NT2/D1 (cell line): ENCODE measurements at regions not wholly inside any gene's neighbourhood (a gene's known extent, or its start where the extent isn't known, plus 50 kb on each side); places are given as distances from the start of the nearest gene placed in this dataset.
"Not testable (repeated sequence)": the region's sequence is repeated elsewhere in the genome, so short reads cannot be mapped to it uniquely, and the experiment has no call there.

ENCODE experiments used
- DNase-seq: peaks from one replicate; pipeline ENCODE4 v3.0.0-alpha.2; 2011; ENCODE audit warnings: low read depth, low spot score
- H3K27me3 ChIP-seq: 2 replicates; pipeline ENCODE4 v1.6.0; 2011; ENCODE audit warnings: mild to moderate bottlenecking; ENCODE audit not compliant: insufficient read length, insufficient read depth
- H3K36me3 ChIP-seq: 2 replicates; pipeline ENCODE4 v1.6.1; 2011; ENCODE audit warnings: mild to moderate bottlenecking, low read length, mixed read lengths; ENCODE audit not compliant: insufficient read depth, insufficient read length
- H3K4me1 ChIP-seq: 2 replicates; pipeline ENCODE4 v1.5.1; 2011; ENCODE audit not compliant: insufficient read depth, insufficient read length
- H3K4me3 ChIP-seq: 2 replicates; pipeline ENCODE4 v1.5.1; 2011; ENCODE audit warnings: low read depth; ENCODE audit not compliant: insufficient read length
- H3K9ac ChIP-seq: 2 replicates; pipeline ENCODE4 v1.6.0; 2011; ENCODE audit warnings: low read depth; ENCODE audit not compliant: insufficient read length
- H3K9me3 ChIP-seq: 2 replicates; pipeline ENCODE4 v1.5.1; 2011; ENCODE audit warnings: mild to moderate bottlenecking, low read length; ENCODE audit not compliant: insufficient read depth
- SUZ12 ChIP-seq: IDR thresholded peaks from 2 replicates; pipeline ENCODE4 v1.6.1; 2011; ENCODE audit not compliant: insufficient read length, insufficient read depth; ENCODE audit errors: extremely low read depth
- YY1 ChIP-seq: IDR thresholded peaks from 2 replicates; pipeline ENCODE4 v1.6.1; 2011; ENCODE audit not compliant: insufficient read length, insufficient read depth
- ZNF274 ChIP-seq: IDR thresholded peaks from 2 replicates; pipeline ENCODE4 v1.6.1; 2011; ENCODE audit warnings: mild to moderate bottlenecking, low read depth, low read length

GRCh38 chrX:10676235-10676957 lies 56.0 kb upstream of the MID1 start:
- TF ChIP-seq YY1 (no peak), SUZ12 (no peak), ZNF274 (no peak)
- Histone ChIP-seq H3K4me1 (no peaks in the 10 kb centered on the region), H3K9me3 (no peaks in the 10 kb centered on the region), H3K36me3 (no peaks in the 10 kb centered on the region), H3K27me3 (no peaks in the 10 kb centered on the region), H3K4me3 (no peak overlapping the region), H3K9ac (no peak overlapping the region)
- no peak for DNase-seq

- Histone ChIP-seq H3K9me3 (no peaks in the 10 kb centered on the region), H3K9ac (no peak overlapping the region), H3K27me3 (no peaks in the 10 kb centered on the region), H3K36me3 (no peaks in the 10 kb centered on the region), H3K4me3 (no peak overlapping the region), H3K4me1 (no peaks in the 10 kb centered on the region)
- no peak for DNase-seq
- no peak for TF ChIP-seq ZNF274
- no peak for TF ChIP-seq YY1
- TF ChIP-seq SUZ12 = no peak
Measured at GRCh38 chrX:10677490-10677889, 57.1 kb upstream of the MID1 start.

- Histone ChIP-seq H3K27me3 (no peaks in the 10 kb centered on the region), H3K36me3 (no peaks in the 10 kb centered on the region), H3K4me3 (no peak overlapping the region), H3K9ac (no peak overlapping the region), H3K4me1 (no peaks in the 10 kb centered on the region), H3K9me3 (no peaks in the 10 kb centered on the region)
- DNase-seq = no peak
- TF ChIP-seq SUZ12 (no peak), ZNF274 (no peak), YY1 (no peak)
Measured at GRCh38 chrX:10679387-10679786, 59.0 kb upstream of the MID1 start.

- no peaks in the 10 kb centered on the region for H3K36me3 ChIP-seq
- no peak for DNase-seq
- no peak overlapping the region for H3K4me3 ChIP-seq
Measured at GRCh38 chrX:10681167-10681566, 60.8 kb upstream of the MID1 start.

GRCh38 chrX:10683631-10684030 lies 63.2 kb upstream of the MID1 start:
- not testable (repeated sequence) for H3K27me3 ChIP-seq, DNase-seq, H3K4me3 ChIP-seq, H3K9me3 ChIP-seq, H3K4me1 ChIP-seq, H3K36me3 ChIP-seq, H3K9ac ChIP-seq

More at GRCh38 chrX:10681167-10681566, 60.8 kb upstream of the MID1 start:
- TF ChIP-seq SUZ12 = no peak
- no peak for TF ChIP-seq ZNF274
- no peak for TF ChIP-seq YY1
- Histone ChIP-seq H3K27me3 (no peaks in the 10 kb centered on the region), H3K4me1 (no peaks in the 10 kb centered on the region), H3K9me3 (no peaks in the 10 kb centered on the region), H3K9ac (no peak overlapping the region)

GRCh38 chrX:10685923-10686595 lies 65.7 kb upstream of the MID1 start:
- no peak overlapping the region for H3K9ac ChIP-seq
- H3K36me3 ChIP-seq = no peaks in the 10 kb centered on the region
- no peaks in the 10 kb centered on the region for H3K4me1 ChIP-seq
- TF ChIP-seq ZNF274 (no peak), YY1 (no peak)
- 0 out of 2 replicates have a peak, but pooled peaks cover 6% of the 10 kb centered on the region for H3K9me3 ChIP-seq
- H3K4me3 ChIP-seq = no peak overlapping the region
- no peak for DNase-seq
- H3K27me3 ChIP-seq = no peaks in the 10 kb centered on the region

GRCh38 chrX:10691751-10692150 lies 71.4 kb upstream of the MID1 start:
- H3K36me3 ChIP-seq, H3K27me3 ChIP-seq, H3K4me3 ChIP-seq, DNase-seq, H3K9ac ChIP-seq, H3K4me1 ChIP-seq: not testable (repeated sequence)
- peaks cover 14% of the 10 kb centered on the region; the same call in 1 of the 2 replicates for H3K9me3 ChIP-seq
